HG03378 (cell line): ENCODE measurements at regions not wholly inside any gene's neighbourhood (a gene's known extent, or its start where the extent isn't known, plus 50 kb on each side); places are given as distances from the start of the nearest gene placed in this dataset.

ENCODE experiments used
- ATAC-seq: cut with Tn5 transposase; IDR thresholded peaks from one replicate; pipeline ENCODE4 v1.9.1; 2021; ENCODE audit warnings: mild to moderate bottlenecking, moderate library complexity; ENCODE audit not compliant: unreplicated experiment

GRCh38 chr10:28951484-28951883, 274.2 kb downstream of the BAMBI start:
- no peak for ATAC-seq

- no peak for ATAC-seq
These were observed 275.2 kb downstream of the BAMBI start for GRCh38 chr10:28952523-28952922.

- ATAC-seq: no peak
These were observed 276.9 kb downstream of the BAMBI start for GRCh38 chr10:28954211-28954610.

GRCh38 chr10:28958468-28958867, 281.1 kb downstream of the BAMBI start:
- ATAC-seq: no peak

GRCh38 chr10:28959850-28960501, 282.7 kb downstream of the BAMBI start:
- no peak for ATAC-seq

- no peak for ATAC-seq
These were observed 285.4 kb downstream of the BAMBI start for GRCh38 chr10:28962768-28963167.

- no peak for ATAC-seq
These were observed 286.4 kb downstream of the BAMBI start for GRCh38 chr10:28963539-28964221.

- ATAC-seq: no peak
These were observed 288.6 kb downstream of the BAMBI start for GRCh38 chr10:28965937-28966336.

GRCh38 chr10:28967031-28967430, 289.7 kb downstream of the BAMBI start:
- ATAC-seq: no peak

GRCh38 chr10:28969413-28969812, 292.1 kb downstream of the BAMBI start:
- no peak for ATAC-seq

GRCh38 chr10:28970231-28970630, 292.9 kb downstream of the BAMBI start:
- no peak for ATAC-seq

- no peak for ATAC-seq
These were observed 293.9 kb downstream of the BAMBI start for GRCh38 chr10:28971255-28971654.

GRCh38 chr10:28971764-28972163, 294.4 kb downstream of the BAMBI start:
- no peak for ATAC-seq

GRCh38 chr10:28973309-28973972, 296.1 kb downstream of the BAMBI start:
- no peak for ATAC-seq

- no peak for ATAC-seq
These were observed 298.7 kb downstream of the BAMBI start for GRCh38 chr10:28975891-28976531.

GRCh38 chr10:28977518-28977917, 300.2 kb downstream of the BAMBI start:
- ATAC-seq: no peak

GRCh38 chr10:28980264-28980663, 302.9 kb downstream of the BAMBI start:
- ATAC-seq: no peak

GRCh38 chr10:28981007-28981406, 303.7 kb downstream of the BAMBI start:
- no peak for ATAC-seq

- no peak for ATAC-seq
These were observed 305.7 kb downstream of the BAMBI start for GRCh38 chr10:28982974-28983373.

- no peak for ATAC-seq
These were observed 305.1 kb upstream of the LYZL1 start for GRCh38 chr10:28983799-28984198.

GRCh38 chr10:28984431-28984830, 304.4 kb upstream of the LYZL1 start:
- ATAC-seq: no peak
